Ishikawa (cell line): ENCODE measurements at regions not wholly inside any gene's neighbourhood (a gene's known extent, or its start where the extent isn't known, plus 50 kb on each side); places are given as distances from the start of the nearest gene placed in this dataset.

Experiments
- CEBPB ChIP-seq: IDR thresholded peaks from 2 replicates; pipeline ENCODE4 v1.6.1; 2012
- CREB1 ChIP-seq: IDR thresholded peaks from 2 replicates; pipeline ENCODE4 v1.6.1; 2012; ENCODE audit warnings: low read depth
- EGR1 ChIP-seq: IDR thresholded peaks from 2 replicates; pipeline ENCODE4 v1.6.1; 2012
- EP300 ChIP-seq: IDR thresholded peaks from 2 replicates; pipeline ENCODE4 v1.6.1; 2012; ENCODE audit warnings: borderline replicate concordance
- FOXM1 ChIP-seq: IDR thresholded peaks from 2 replicates; pipeline ENCODE4 v1.6.1; 2012; ENCODE audit warnings: low read depth, borderline replicate concordance
- NFIC ChIP-seq: IDR thresholded peaks from 2 replicates; pipeline ENCODE4 v1.6.1; 2012
- RAD21 ChIP-seq: IDR thresholded peaks from 2 replicates; pipeline ENCODE4 v1.6.1; 2012; ENCODE audit warnings: low read depth
- TAF1 ChIP-seq: IDR thresholded peaks from 2 replicates; pipeline ENCODE4 v1.6.1; 2012; ENCODE audit warnings: low read depth, mild to moderate bottlenecking
- TCF12 ChIP-seq: IDR thresholded peaks from 2 replicates; pipeline ENCODE4 v1.6.1; 2012; ENCODE audit warnings: low read depth
- TEAD4 ChIP-seq: IDR thresholded peaks from 2 replicates; pipeline ENCODE4 v1.6.1; 2012
- YY1 ChIP-seq: IDR thresholded peaks from 2 replicates; pipeline ENCODE4 v1.6.1; 2012; ENCODE audit warnings: low read depth
- ZBTB7A ChIP-seq: IDR thresholded peaks from 2 replicates; pipeline ENCODE4 v1.6.1; 2012; ENCODE audit warnings: low read depth
- TF ChIP-seq, protein P1 (sequence below): IDR thresholded peaks from 2 replicates; pipeline ENCODE4 v1.6.1; 2012
- TF ChIP-seq, protein P2 (sequence below): IDR thresholded peaks from 2 replicates; pipeline ENCODE4 v1.6.1; 2012; ENCODE audit warnings: low read depth, mild to moderate bottlenecking
- TF ChIP-seq, protein P3 (sequence below): IDR thresholded peaks from 2 replicates; pipeline ENCODE4 v1.6.1; 2012

DNA sequence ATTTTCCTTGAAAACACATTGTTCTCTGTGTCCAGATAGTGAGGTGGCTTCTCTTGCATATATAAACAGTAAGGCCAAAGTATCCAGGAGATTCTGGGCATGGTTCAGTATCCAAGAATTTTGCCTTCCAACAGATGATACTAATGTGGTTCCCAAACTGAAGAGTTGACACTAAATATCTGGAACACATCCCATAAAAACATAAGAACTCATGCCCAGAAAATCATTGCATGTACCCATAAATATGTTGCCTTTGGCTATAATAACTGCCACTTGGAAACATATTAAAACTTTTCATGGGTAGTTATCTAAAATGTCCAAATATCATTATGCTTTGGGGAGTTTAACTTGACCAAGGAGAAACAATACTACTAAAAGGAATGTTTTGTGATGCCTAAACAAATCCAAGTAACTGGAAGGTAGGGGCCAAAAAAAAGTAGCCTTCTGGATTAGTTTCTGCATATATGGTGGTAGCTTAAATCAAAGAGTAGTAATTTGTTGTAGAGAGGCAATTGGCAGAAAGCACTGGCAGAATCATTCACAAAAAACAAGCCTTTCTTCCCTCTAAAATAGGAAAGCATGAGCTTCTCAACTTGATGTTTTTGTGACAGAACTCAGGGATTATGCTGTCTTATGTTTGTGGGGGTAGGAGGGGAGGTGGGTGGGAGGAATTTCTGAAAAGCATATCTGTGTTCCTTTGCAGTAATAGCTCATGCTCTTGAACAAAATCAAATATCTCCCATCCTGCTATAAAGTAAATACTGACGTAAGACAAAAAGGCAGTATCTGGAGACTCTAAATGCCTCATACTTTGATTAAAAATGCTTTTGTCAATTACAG is 753.9 kb downstream of the TUSC7 start:
- no peak for TF ChIP-seq EP300
- no peak for TF ChIP-seq TCF12
- TF ChIP-seq TAF1: no peak
- no peak for TF ChIP-seq TEAD4
- no peak for TF ChIP-seq CEBPB
- TF ChIP-seq, protein P1, sequence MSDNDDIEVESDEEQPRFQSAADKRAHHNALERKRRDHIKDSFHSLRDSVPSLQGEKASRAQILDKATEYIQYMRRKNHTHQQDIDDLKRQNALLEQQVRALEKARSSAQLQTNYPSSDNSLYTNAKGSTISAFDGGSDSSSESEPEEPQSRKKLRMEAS: no peak
- TF ChIP-seq CREB1: no peak
- TF ChIP-seq YY1: no peak
- no peak for TF ChIP-seq NFIC
- no peak for TF ChIP-seq FOXM1
- TF ChIP-seq, protein P2, sequence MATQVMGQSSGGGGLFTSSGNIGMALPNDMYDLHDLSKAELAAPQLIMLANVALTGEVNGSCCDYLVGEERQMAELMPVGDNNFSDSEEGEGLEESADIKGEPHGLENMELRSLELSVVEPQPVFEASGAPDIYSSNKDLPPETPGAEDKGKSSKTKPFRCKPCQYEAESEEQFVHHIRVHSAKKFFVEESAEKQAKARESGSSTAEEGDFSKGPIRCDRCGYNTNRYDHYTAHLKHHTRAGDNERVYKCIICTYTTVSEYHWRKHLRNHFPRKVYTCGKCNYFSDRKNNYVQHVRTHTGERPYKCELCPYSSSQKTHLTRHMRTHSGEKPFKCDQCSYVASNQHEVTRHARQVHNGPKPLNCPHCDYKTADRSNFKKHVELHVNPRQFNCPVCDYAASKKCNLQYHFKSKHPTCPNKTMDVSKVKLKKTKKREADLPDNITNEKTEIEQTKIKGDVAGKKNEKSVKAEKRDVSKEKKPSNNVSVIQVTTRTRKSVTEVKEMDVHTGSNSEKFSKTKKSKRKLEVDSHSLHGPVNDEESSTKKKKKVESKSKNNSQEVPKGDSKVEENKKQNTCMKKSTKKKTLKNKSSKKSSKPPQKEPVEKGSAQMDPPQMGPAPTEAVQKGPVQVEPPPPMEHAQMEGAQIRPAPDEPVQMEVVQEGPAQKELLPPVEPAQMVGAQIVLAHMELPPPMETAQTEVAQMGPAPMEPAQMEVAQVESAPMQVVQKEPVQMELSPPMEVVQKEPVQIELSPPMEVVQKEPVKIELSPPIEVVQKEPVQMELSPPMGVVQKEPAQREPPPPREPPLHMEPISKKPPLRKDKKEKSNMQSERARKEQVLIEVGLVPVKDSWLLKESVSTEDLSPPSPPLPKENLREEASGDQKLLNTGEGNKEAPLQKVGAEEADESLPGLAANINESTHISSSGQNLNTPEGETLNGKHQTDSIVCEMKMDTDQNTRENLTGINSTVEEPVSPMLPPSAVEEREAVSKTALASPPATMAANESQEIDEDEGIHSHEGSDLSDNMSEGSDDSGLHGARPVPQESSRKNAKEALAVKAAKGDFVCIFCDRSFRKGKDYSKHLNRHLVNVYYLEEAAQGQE: no peak
- TF ChIP-seq ZBTB7A: no peak
- TF ChIP-seq, protein P3, sequence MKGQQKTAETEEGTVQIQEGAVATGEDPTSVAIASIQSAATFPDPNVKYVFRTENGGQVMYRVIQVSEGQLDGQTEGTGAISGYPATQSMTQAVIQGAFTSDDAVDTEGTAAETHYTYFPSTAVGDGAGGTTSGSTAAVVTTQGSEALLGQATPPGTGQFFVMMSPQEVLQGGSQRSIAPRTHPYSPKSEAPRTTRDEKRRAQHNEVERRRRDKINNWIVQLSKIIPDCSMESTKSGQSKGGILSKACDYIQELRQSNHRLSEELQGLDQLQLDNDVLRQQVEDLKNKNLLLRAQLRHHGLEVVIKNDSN: no peak
- TF ChIP-seq EGR1: no peak
- TF ChIP-seq RAD21: no peak

DNA sequence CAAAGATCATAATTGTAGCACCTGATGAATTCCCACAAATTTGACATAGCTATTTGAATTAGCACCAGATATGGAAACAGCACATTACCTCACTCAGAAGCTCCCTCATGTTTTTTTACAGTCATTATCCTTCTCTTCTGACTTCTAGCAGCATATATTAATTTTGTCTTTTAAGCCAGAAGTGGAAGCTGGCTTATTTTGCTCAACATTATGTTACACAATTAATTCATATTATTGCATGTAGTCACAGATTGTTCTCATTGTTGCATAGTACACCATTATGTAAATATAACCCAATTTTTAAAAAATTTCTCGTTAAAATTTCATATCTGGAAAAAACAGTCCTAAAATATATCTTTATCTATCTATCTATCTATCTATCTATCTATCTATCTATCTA is 762.3 kb downstream of the TUSC7 start:
- TF ChIP-seq CEBPB (no peak), FOXM1 (no peak), TAF1 (no peak), YY1 (no peak), NFIC (no peak), EP300 (no peak)
- TF ChIP-seq, protein P3: no peak

DNA sequence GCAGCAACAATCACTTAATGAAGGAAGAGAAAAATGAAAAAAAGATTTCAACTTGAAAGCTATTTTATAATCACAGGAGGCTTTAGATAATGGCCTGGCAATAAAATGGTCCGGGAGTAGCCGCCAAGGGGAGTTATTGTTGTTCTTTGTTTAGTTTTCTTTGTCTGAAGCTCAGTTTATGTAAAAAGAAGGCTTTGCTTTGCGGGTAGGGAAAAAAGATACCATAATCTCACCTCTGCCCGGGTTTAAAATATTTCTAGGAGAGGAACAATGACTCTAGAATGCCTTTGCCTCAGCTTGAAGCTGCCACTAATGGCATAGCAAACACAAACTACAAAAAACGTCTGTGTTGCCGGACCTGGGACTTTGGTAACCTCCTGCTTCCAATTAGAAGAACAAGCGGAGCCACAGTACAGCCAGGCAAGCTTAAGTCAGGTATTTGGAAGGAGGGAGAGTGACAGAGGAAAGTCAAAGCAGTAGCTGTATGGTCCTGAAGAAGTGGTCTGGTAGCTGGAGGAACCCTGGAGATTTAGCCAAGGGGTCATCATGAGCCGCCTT is 764.5 kb downstream of the TUSC7 start:
- TF ChIP-seq EGR1 (no peak), FOXM1 (no peak), TEAD4 (no peak), TCF12 (no peak), ZBTB7A (no peak), NFIC (no peak), CEBPB (no peak), CREB1 (no peak)
- TF ChIP-seq, protein P3: no peak
- TF ChIP-seq, protein P1: no peak

DNA sequence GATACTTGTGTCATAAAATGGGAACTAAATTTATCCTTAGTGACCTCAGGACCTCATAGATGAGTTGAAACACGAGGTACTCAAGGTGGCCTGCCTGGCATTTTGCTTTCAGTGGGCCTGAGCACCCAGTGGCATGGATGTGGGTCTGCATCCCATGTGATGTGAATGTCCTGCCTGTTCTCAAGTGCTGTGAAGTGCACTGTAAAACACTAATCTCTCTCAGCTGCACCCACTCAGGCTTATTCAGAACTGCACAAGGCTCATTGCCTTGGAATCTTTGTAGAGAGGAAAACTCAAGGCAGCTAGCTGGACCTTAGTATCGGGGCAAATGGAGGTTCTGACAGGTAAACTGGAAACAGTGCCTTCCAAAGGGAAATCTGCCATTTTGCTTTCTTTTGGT is 767.0 kb downstream of the TUSC7 start:
- TF ChIP-seq, protein P1: no peak
- TF ChIP-seq EGR1 (no peak), TAF1 (no peak), YY1 (no peak), TCF12 (no peak), RAD21 (no peak), EP300 (no peak), TEAD4 (no peak), ZBTB7A (no peak), CREB1 (no peak), CEBPB (no peak), FOXM1 (no peak), NFIC (no peak)
- TF ChIP-seq, protein P3: no peak
- TF ChIP-seq, protein P2: no peak
